GM21717 (cell line): ENCODE measurements at regions not wholly inside any gene's neighbourhood (a gene's known extent, or its start where the extent isn't known, plus 50 kb on each side); places are given as distances from the start of the nearest gene placed in this dataset.
"Not testable (repeated sequence)": the region's sequence is repeated elsewhere in the genome, so short reads cannot be mapped to it uniquely, and the experiment has no call there.

Experiments used
- ATAC-seq: cut with Tn5 transposase; IDR thresholded peaks from one replicate; pipeline ENCODE4 v1.9.1; 2021; ENCODE audit warnings: mild to moderate bottlenecking, moderate library complexity; ENCODE audit not compliant: unreplicated experiment

- no peak for ATAC-seq
Observed at GRCh38 chr13:107928762-107929161, 286.6 kb downstream of the LIG4 start.

DNA sequence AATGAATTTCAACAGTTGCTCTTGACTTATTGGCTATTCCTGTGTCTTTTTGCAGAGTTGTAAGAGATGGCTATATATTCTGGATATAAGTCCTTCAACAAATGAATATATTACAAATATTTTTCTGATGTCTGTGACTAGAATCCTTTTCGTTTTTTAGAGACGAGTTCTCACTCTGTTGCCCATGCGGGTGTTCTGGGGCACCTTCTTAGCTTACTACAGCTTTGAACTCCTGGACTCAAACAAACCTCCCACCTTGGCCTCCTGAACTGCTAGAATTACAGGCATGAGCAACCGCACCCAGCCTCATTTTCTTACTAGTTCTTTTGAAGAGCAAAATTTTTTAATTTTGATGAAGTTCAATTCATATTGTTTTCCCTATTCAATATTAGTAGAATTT lies 287.8 kb downstream of the LIG4 start:
- no peak for ATAC-seq

- ATAC-seq, result not testable (repeated sequence)
Observed at GRCh38 chr13:107926515-107926914, 288.8 kb downstream of the LIG4 start.

- ATAC-seq, result not testable (repeated sequence)
Observed at GRCh38 chr13:107916902-107917301, 298.4 kb downstream of the LIG4 start.

DNA sequence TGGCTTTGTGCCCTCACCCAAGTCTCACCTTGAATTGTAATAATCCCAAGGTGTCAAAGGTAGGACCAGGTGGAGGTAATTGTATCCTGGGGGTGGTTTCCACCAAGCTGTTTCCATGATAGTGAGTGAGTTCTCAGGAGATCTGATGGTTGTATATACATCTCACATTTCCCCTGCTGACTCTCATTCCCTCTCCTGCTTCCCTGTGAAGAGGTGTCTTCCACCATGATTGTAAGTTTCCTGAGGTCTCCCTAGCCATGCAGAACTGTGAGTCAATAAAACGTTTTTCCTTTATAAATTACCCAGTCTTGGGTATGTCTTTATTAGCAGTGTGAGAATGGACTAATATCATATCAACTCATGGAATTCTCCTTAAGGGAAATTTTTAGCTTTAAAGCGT lies 302.6 kb downstream of the LIG4 start:
- no peak for ATAC-seq

DNA sequence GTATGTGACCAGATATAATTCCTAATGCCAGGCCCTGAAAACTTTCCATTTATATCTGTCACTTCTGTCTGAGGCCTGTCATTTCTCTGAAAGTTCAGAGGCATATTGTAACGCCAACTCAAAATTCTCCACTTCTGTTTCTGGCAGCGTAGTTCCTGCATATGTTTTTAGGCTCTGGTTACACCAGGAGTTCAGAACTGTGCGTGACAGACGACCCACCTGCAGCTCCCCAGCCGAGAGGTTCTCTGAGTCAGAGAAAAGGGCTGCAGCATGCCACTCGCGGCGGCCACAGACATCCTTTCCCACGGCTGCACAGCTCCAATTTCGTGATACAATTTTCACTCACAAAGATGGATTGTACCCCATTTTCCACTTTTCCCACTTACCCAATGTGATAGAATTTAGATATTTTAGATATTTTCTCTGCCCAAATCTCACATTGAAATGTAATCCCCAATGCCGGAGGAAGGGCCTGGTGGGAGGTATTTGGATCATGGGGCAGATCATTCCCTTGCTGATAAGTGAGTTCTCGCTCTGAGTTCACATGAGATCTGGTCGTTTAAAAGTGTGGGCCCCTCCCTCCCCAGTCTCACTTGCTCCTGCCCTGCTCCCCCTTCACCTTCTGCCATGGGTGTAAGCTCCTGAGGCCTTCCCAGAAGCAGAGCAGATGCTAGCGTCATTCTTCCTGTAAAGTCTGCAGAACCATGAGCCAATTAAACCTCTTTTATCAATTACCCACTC lies 308.1 kb downstream of the LIG4 start:
- no peak for ATAC-seq

DNA sequence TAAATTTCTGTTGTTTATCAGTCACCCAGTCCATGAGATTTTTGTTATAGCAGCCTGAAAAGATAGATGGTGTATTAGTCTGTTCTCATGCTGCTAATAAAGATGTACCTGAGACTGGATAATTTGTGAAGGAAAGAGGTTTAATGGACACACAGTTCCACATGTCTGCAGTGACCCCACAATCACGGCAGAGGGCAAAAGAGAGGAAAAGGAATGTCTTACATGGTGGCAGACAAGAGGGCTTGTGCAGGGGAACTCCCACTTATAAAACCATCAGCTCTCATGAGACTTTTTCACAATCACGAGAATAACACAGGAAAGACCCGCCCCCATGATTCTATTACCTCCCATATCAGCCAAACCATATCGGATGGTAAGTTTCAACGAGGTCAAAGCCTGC lies 309.2 kb downstream of the LIG4 start:
- no peak for ATAC-seq

- ATAC-seq, result no peak
Observed at GRCh38 chr13:107901996-107902562, 313.3 kb downstream of the LIG4 start.

GRCh38 chr13:107901230-107901629 lies 314.1 kb downstream of the LIG4 start:
- no peak for ATAC-seq

- ATAC-seq, result no peak
Observed at GRCh38 chr13:107900775-107901174, 314.6 kb downstream of the LIG4 start.

- no peak for ATAC-seq
Observed at GRCh38 chr13:107886118-107886517, 329.2 kb downstream of the LIG4 start.

DNA sequence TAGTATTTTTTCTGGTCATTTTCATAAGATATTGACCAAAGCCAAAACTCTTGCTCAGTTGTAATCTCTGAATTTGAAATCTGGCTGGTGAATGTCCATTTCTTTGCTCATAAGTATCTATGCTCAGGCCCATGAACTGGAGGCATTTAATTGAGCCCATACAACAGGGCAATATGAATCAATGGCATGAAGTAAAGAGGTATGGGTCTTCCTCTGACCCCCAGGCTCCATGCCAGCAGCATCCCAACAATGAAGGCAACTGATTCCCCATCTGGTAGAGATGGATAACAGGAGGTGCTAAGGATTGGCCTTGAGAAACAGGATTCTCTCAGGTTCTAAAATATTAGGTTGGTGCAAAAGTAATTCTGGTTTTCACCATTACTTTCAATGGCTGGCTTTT lies 330.8 kb downstream of the LIG4 start:
- ATAC-seq, result no peak

DNA sequence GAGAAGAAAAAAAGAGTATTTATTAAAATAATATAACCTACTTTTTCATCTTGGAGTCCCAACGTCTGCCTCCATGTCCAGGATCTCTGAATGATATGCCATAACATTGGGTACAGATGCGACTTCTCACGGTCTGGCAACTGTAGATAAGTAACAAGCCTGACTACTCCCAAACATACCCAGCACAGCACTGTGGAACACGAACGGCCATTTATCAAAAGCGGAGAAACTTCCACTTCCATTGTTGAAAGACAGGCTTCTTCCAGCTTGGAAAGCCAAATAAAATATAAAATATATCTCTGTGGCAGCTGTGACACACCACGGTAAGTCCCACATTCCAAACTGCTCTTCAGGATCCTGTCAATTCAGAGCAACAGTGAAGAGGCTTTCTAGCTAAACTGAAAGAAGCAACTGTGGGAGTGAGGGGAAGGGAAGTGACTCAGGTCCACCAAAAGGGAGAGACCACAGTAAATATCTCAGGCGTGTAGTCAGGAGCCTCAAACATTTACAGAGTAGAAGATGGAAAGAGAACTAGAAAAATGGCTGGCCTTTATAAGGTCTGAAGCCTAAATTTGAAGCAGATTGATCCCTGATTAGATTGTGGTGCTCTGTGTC lies 331.7 kb downstream of the LIG4 start:
- no peak for ATAC-seq

GRCh38 chr13:107882708-107883560 lies 332.4 kb downstream of the LIG4 start:
- no peak for ATAC-seq

GRCh38 chr13:107881362-107881761 lies 334.0 kb downstream of the LIG4 start:
- no peak for ATAC-seq

- ATAC-seq, result no peak
Observed at GRCh38 chr13:107874456-107874855, 340.9 kb downstream of the LIG4 start.

DNA sequence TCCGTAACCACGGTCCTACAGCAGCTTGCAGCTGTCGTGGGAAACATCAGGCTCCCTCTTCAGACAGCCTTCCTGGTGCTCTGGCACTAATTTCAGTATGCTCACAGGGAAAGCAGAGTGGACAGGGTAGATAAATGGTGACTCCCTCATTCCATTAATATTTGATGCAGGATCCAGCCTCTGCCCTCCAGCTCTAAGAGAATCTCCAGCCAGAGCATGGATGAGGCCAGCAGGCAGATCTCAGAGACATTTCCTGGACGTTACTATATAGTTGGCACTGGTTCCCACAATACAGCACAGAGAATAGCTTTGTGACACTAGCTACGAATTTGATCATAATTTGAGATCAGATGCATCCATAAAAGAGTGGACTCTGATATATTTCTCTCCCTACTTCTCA lies 341.4 kb downstream of the LIG4 start:
- ATAC-seq, result no peak

- no peak for ATAC-seq
Observed at GRCh38 chr13:107870400-107870799, 344.9 kb downstream of the LIG4 start.

DNA sequence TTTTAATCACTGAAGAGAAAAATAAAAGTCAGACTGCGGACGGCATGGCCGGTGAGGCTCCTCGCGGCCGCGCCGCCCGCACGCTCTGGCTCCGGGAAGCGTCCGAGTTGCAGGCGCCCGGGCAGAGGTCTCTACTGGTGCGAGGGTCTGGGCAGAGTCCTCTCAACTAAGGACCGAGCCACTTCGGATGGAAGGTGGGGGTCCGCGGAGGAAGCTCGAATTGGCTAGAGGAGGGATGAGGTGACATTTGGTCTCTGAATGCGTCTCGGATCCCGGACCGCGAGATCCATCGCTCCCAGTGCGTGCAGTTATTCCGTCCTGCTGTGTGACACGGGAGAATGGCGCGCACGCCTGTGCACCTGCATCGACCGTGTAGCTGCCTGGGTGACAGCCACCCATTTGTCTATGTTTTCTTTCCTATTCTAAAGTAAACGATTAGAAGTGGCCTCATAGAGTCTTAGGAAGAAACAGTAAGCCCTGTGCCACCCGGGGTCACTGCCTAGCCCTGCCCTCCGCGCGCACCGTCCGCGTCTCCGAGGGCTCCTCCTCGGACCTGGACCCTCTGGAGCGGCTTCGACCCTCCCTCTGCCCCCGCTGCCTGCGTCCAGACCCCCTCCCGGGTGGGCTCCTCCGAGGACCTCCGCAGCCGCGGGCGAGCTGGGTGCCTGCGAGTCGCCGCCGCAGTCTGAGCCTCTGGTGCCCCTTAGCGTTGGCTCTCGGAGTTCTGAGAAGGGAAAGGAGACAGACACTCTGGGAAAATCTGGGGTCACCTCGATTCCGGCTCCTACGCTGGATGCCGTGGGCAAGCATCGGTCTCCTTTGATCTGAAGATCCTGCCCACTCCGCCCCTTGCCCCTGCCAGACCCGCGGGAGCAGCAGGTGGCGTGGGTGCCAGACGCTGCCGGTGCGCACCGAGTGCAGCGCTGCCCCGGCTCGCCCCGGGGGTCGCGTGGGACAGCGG lies 347.4 kb downstream of the LIG4 start:
- no peak for ATAC-seq

GRCh38 chr13:107866941-107867623 lies 348.3 kb downstream of the LIG4 start:
- no peak for ATAC-seq
